Lower lobe of right lung (tissue), 2 donors: ENCODE measurements at regions not wholly inside any gene's neighbourhood (a gene's known extent, or its start where the extent isn't known, plus 50 kb on each side); places are given as distances from the start of the nearest gene placed in this dataset.

ENCODE experiments used
- ATAC-seq, 2 donors: fragments of 200-7000 bp; cut with Tn5 transposase; one replicate each; pipeline ENCODE4 v1.9.1; 2020 to 2022; ENCODE audit warnings: mild to moderate bottlenecking in 2 of 2, moderate library complexity in 2 of 2
- DNase-seq: peaks from one replicate; pipeline ENCODE4 v3.0.0-alpha.2; 2020
- H3K27ac ChIP-seq: fragments of 200-600 bp; one replicate; pipeline ENCODE4 v1.8.0; 2022
- H3K27me3 ChIP-seq: fragments of 200-600 bp; one replicate; pipeline ENCODE4 v1.8.0; 2022; ENCODE audit warnings: low read depth
- H3K36me3 ChIP-seq: fragments of 200-600 bp; one replicate; pipeline ENCODE4 v1.8.0; 2022; ENCODE audit warnings: mild to moderate bottlenecking
- H3K4me1 ChIP-seq: fragments of 200-600 bp; one replicate; pipeline ENCODE4 v1.8.0; 2022
- H3K4me3 ChIP-seq: fragments of 200-600 bp; one replicate; pipeline ENCODE4 v1.8.0; 2022; ENCODE audit warnings: mild to moderate bottlenecking
- H3K9me3 ChIP-seq: fragments of 200-600 bp; one replicate; pipeline ENCODE4 v1.8.0; 2022
- CTCF ChIP-seq: fragments of 200-600 bp; IDR thresholded peaks from one replicate; pipeline ENCODE4 v1.8.0; 2022; ENCODE audit warnings: antibody characterized with exemption, mild to moderate bottlenecking
- intact Hi-C: fragments of 100-400 bp; cut with DNase I; formaldehyde crosslinking; loops from one replicate; pipeline ENCODE4 v1.11.0; 2022
- donor health status: DM: no; HTN: yes; CAD: no; lungs with severe emphysema.

GRCh38 chr2:40955042-40955441 lies 503.2 kb upstream of the SLC8A1 start:
- Histone ChIP-seq H3K4me3 (no peak overlapping the region), H3K36me3 (no peaks in the 10 kb centered on the region), H3K4me1 (no peaks in the 10 kb centered on the region), H3K27me3 (no peaks in the 10 kb centered on the region), H3K9me3 (no peaks in the 10 kb centered on the region), H3K27ac (no peak overlapping the region)
- no peak for TF ChIP-seq CTCF
- DNase-seq (no peak), ATAC-seq (no peak)
- intact Hi-C loops, result no loop called here

- no peak for TF ChIP-seq CTCF
- no peaks in the 10 kb centered on the region for H3K4me1 ChIP-seq
- ATAC-seq, result no peak
- no peaks in the 10 kb centered on the region for H3K36me3 ChIP-seq
- no peak overlapping the region for H3K27ac ChIP-seq
- no peaks in the 10 kb centered on the region for H3K27me3 ChIP-seq
- no peak overlapping the region for H3K4me3 ChIP-seq
- DNase-seq, result no peak
- intact Hi-C loops, result no loop called here
- H3K9me3 ChIP-seq, result no peaks in the 10 kb centered on the region
These were observed 503.7 kb upstream of the SLC8A1 start for GRCh38 chr2:40955635-40956034.

- Histone ChIP-seq H3K4me1 (no peaks in the 10 kb centered on the region), H3K4me3 (no peak overlapping the region), H3K9me3 (no peaks in the 10 kb centered on the region), H3K27ac (no peak overlapping the region), H3K36me3 (no peaks in the 10 kb centered on the region), H3K27me3 (no peaks in the 10 kb centered on the region)
- intact Hi-C loops, result no loop called here
- TF ChIP-seq CTCF, result no peak
- peak; percentile 41 to 59 for ATAC-seq
- DNase-seq, result peak; percentile 41
These were observed 505.6 kb upstream of the SLC8A1 start for GRCh38 chr2:40957508-40957907.

- TF ChIP-seq CTCF, result no peak
- H3K9me3 ChIP-seq, result no peaks in the 10 kb centered on the region
- H3K4me3 ChIP-seq, result no peak overlapping the region
- no peak overlapping the region for H3K27ac ChIP-seq
- H3K27me3 ChIP-seq, result no peaks in the 10 kb centered on the region
- intact Hi-C loops, result no loop called here
- H3K36me3 ChIP-seq, result no peaks in the 10 kb centered on the region
- no peaks in the 10 kb centered on the region for H3K4me1 ChIP-seq
- ATAC-seq (no peak), DNase-seq (no peak)
These were observed 510.1 kb upstream of the SLC8A1 start for GRCh38 chr2:40962026-40962425.

- Histone ChIP-seq H3K4me1 (no peaks in the 10 kb centered on the region), H3K36me3 (no peaks in the 10 kb centered on the region), H3K9me3 (no peaks in the 10 kb centered on the region), H3K27ac (no peak overlapping the region), H3K27me3 (no peaks in the 10 kb centered on the region), H3K4me3 (no peak overlapping the region)
- TF ChIP-seq CTCF, result no peak
- ATAC-seq (no peak), DNase-seq (no peak)
- intact Hi-C loops, result no loop called here
These were observed 512.8 kb upstream of the SLC8A1 start for GRCh38 chr2:40964509-40965250.
